H9 (cell line): ENCODE measurements at regions not wholly inside any gene's neighbourhood (a gene's known extent, or its start where the extent isn't known, plus 50 kb on each side); places are given as distances from the start of the nearest gene placed in this dataset.

Source experiments
- DNase-seq: peaks from one replicate; pipeline ENCODE4 v3.0.0-alpha.2; 2017
- H2AFZ ChIP-seq: one replicate; pipeline ENCODE4 v1.6.1; 2013; ENCODE audit warnings: mild to moderate bottlenecking, low read length, control low read depth, moderate library complexity
- H2AK5ac ChIP-seq: 2 replicates; pipeline ENCODE4 v1.6.1; 2013; ENCODE audit warnings: low read length, control low read depth, mixed read lengths; ENCODE audit not compliant: insufficient read length
- H2BK120ac ChIP-seq: one replicate; pipeline ENCODE4 v1.6.1; 2013; ENCODE audit warnings: low read depth, mild to moderate bottlenecking, low read length, control low read depth, inconsistent platforms; ENCODE audit not compliant: poor library complexity, severe bottlenecking
- H2BK12ac ChIP-seq: 2 replicates; pipeline ENCODE4 v1.6.1; 2013; ENCODE audit warnings: low read length, control low read depth, mixed read lengths, low read depth; ENCODE audit not compliant: insufficient read length
- H2BK15ac ChIP-seq: 2 replicates; pipeline ENCODE4 v1.6.1; 2013; ENCODE audit warnings: low read depth, low read length, control low read depth
- H2BK20ac ChIP-seq: one replicate; pipeline ENCODE4 v1.6.1; 2013; ENCODE audit warnings: low read depth, mild to moderate bottlenecking, low read length, control low read depth, inconsistent platforms; ENCODE audit not compliant: poor library complexity, severe bottlenecking
- H2BK5ac ChIP-seq: 2 replicates; pipeline ENCODE4 v1.6.1; 2013; ENCODE audit warnings: low read length, control low read depth, mixed read lengths; ENCODE audit not compliant: insufficient read length
- H3K14ac ChIP-seq: 2 replicates; pipeline ENCODE4 v1.6.1; 2013; ENCODE audit warnings: low read length, control low read depth; ENCODE audit not compliant: insufficient read depth
- H3K18ac ChIP-seq: 2 replicates; pipeline ENCODE4 v1.6.1; 2013; ENCODE audit warnings: low read depth, mild to moderate bottlenecking, mixed read lengths, low read length, control low read depth; ENCODE audit not compliant: insufficient read length
- H3K23ac ChIP-seq: 2 replicates; pipeline ENCODE4 v1.6.1; 2013; ENCODE audit warnings: low read length, control low read depth, mixed read lengths, low read depth; ENCODE audit not compliant: insufficient read length
- H3K23me2 ChIP-seq: 2 replicates; pipeline ENCODE4 v1.6.1; 2013; ENCODE audit warnings: low read depth, mild to moderate bottlenecking, mixed read lengths, low read length, control low read depth; ENCODE audit not compliant: insufficient read length, poor library complexity, severe bottlenecking
- H3K27ac ChIP-seq: 2 replicates; pipeline ENCODE4 v1.5.1; 2013; ENCODE audit warnings: low read length, control low read depth, mixed read lengths, low read depth; ENCODE audit not compliant: insufficient read length
- H3K27me3 ChIP-seq: 2 replicates; pipeline ENCODE4 v1.6.1; 2013; ENCODE audit warnings: low read length, control low read depth, inconsistent platforms; ENCODE audit not compliant: insufficient read depth
- H3K4ac ChIP-seq: 2 replicates; pipeline ENCODE4 v1.6.1; 2013; ENCODE audit warnings: low read depth, mild to moderate bottlenecking, control low read depth, inconsistent platforms, low read length, moderate library complexity
- H3K4me1 ChIP-seq: 2 replicates; pipeline ENCODE4 v1.6.1; 2013; ENCODE audit warnings: low read length, control low read depth, inconsistent platforms; ENCODE audit not compliant: insufficient read depth
- H3K4me2 ChIP-seq: 2 replicates; pipeline ENCODE4 v1.6.1; 2013; ENCODE audit warnings: low read length, control low read depth, mixed read lengths; ENCODE audit not compliant: insufficient read length, insufficient read depth
- H3K56ac ChIP-seq: 2 replicates; pipeline ENCODE4 v1.6.1; 2013; ENCODE audit warnings: low read depth, mild to moderate bottlenecking, mixed read lengths, low read length, control low read depth; ENCODE audit not compliant: insufficient read length
- H3K79me1 ChIP-seq: 2 replicates; pipeline ENCODE4 v1.6.1; 2013; ENCODE audit warnings: low read depth, mild to moderate bottlenecking, moderate library complexity, low read length, control low read depth, inconsistent platforms; ENCODE audit not compliant: insufficient read depth, poor library complexity, severe bottlenecking
- H3K79me2 ChIP-seq: 2 replicates; pipeline ENCODE4 v1.6.1; 2013; ENCODE audit warnings: low read length, control low read depth, inconsistent platforms; ENCODE audit not compliant: insufficient read depth
- H3K9ac ChIP-seq: 2 replicates; pipeline ENCODE4 v1.6.1; 2013; ENCODE audit warnings: low read length, control low read depth, mixed read lengths; ENCODE audit not compliant: insufficient read length; ENCODE audit errors: extremely low read depth
- H3K9me3 ChIP-seq: one replicate; pipeline ENCODE4 v1.6.1; 2013; ENCODE audit warnings: low read depth, low read length, inconsistent platforms; ENCODE audit not compliant: control insufficient read depth
- H3T11ph ChIP-seq: one replicate; pipeline ENCODE4 v1.6.1; 2013; ENCODE audit warnings: mild to moderate bottlenecking, low read length, control low read depth, inconsistent platforms
- H4K20me1 ChIP-seq: one replicate; pipeline ENCODE4 v1.6.1; 2013; ENCODE audit not compliant: control insufficient read depth, insufficient read length, insufficient read depth
- H4K5ac ChIP-seq: 2 replicates; pipeline ENCODE4 v1.6.1; 2013; ENCODE audit warnings: low read depth, mild to moderate bottlenecking, mixed read lengths, low read length, control low read depth; ENCODE audit not compliant: insufficient read length
- H4K8ac ChIP-seq: replicated peaks from 2 replicates; pipeline ENCODE4 v1.6.1; 2013; ENCODE audit warnings: low read length, control low read depth, mixed read lengths, low read depth; ENCODE audit not compliant: insufficient read length
- H4K91ac ChIP-seq: 2 replicates; pipeline ENCODE4 v1.6.1; 2013; ENCODE audit warnings: low read depth, mild to moderate bottlenecking, moderate library complexity, mixed read lengths, low read length, control low read depth; ENCODE audit not compliant: insufficient read length
- H3K27ac Mint-ChIP-seq, 3 experiments: 2 replicates in 2 of 3; 3 replicates in 1 of 3; pipeline ENCODE4 v1.8.0; 2020 to 2021; ENCODE audit warnings: mixed read lengths in 3 of 3, mild to moderate bottlenecking in 1 of 3, moderate library complexity in 1 of 3
- H3K27me3 Mint-ChIP-seq: 2 replicates; pipeline ENCODE4 v1.8.0; 2021; ENCODE audit warnings: low read depth, mild to moderate bottlenecking, moderate library complexity, mixed read lengths
- H3K36me3 Mint-ChIP-seq, 3 experiments: 2 replicates in 2 of 3; 3 replicates in 1 of 3; pipeline ENCODE4 v1.8.0; 2020 to 2021; ENCODE audit warnings: low read depth in 3 of 3, mixed read lengths in 3 of 3; ENCODE audit not compliant: insufficient read depth in 1 of 3
- H3K4me1 Mint-ChIP-seq, 2 experiments: 2 replicates each; pipeline ENCODE4 v1.8.0; 2020; ENCODE audit warnings: mixed read lengths in 2 of 2
- H3K4me3 Mint-ChIP-seq, 2 experiments: 2 replicates in 1 of 2; 3 replicates in 1 of 2; pipeline ENCODE4 v1.8.0; 2020 to 2021; ENCODE audit warnings: mild to moderate bottlenecking in 2 of 2, mixed read lengths in 2 of 2, moderate library complexity in 1 of 2
- H3K9me3 Mint-ChIP-seq, 2 experiments: 2 replicates in 1 of 2; 3 replicates in 1 of 2; pipeline ENCODE4 v1.8.0; 2020; ENCODE audit warnings: mild to moderate bottlenecking in 2 of 2, mixed read lengths in 2 of 2, moderate library complexity in 1 of 2
- whole genome bisulfite sequencing: extraction: QIAGEN DNeasy Blood & Tissue Kit; methylation state at CpG from one replicate; pipeline ENCODE4 v1.1.7; 2013; ENCODE audit warnings: missing lambda C conversion rate, low lambda C conversion rate, mixed read lengths; ENCODE audit not compliant: insufficient read length; ENCODE audit errors: extremely low coverage; 5-methylcytosine and 5-hydroxymethylcytosine counted together
- TF ChIP-seq, protein P1 (sequence below): fragments of 200-600 bp; sonication (generic); conservative IDR thresholded peaks from 3 replicates; pipeline ENCODE4 v1.8.0; 2021; ENCODE audit warnings: antibody characterized with exemption, mild to moderate bottlenecking

DNA sequence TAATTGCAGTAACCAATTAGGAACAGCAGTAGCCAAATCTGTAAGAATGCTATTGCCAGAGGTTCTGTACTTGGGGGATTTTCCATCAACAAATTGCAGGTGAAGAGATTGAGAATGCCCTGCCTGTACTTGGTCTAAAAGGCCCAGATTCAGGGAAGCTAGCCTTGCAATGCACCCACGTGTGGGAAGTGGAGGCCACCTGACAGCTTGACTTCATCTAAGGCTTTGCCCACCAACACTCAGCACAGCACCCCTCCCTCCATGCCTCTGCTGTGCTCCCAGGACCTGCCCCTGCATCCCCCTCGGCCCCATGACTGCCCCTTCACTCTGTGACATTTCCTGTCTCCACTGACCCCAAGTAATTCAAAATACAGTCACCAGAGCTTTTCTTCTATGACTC is 79.1 kb upstream of the CDH5 start:
- Histone ChIP-seq H3K27me3 (no peaks in the 10 kb centered on the region), H3K23ac (no peak overlapping the region), H4K5ac (no peak overlapping the region), H4K20me1 (peaks cover 3% of the 10 kb centered on the region), H2BK20ac (no peak overlapping the region), H3K79me1 (no peaks in the 10 kb centered on the region), H2BK120ac (no peak overlapping the region), H3K14ac (no peak overlapping the region), H3K4me2 (no peak overlapping the region), H3K4ac (no peak overlapping the region), H3K9me3 (no peaks in the 10 kb centered on the region), H3K18ac (no peak overlapping the region), H3K56ac (no peak overlapping the region), H2AFZ (no peak overlapping the region), H2AK5ac (no peak overlapping the region), H3K27ac (no peak overlapping the region), H2BK15ac (no peak overlapping the region), H3K23me2 (no peaks in the 10 kb centered on the region), H3K4me1 (no peaks in the 10 kb centered on the region), H2BK5ac (no peak overlapping the region), H2BK12ac (no peak overlapping the region), H3K9ac (no peak overlapping the region), H4K8ac (no peak overlapping the region), H3T11ph (no peak overlapping the region), H3K79me2 (no peaks in the 10 kb centered on the region), H4K91ac (no peak overlapping the region)
- DNase-seq, result peak; percentile 11
- peaks cover 7% of the 10 kb centered on the region for H3K27me3 Mint-ChIP-seq
- H3K27ac Mint-ChIP-seq, result no peak overlapping the region; a peak in 1 of 7 replicates
- TF ChIP-seq, protein P1, sequence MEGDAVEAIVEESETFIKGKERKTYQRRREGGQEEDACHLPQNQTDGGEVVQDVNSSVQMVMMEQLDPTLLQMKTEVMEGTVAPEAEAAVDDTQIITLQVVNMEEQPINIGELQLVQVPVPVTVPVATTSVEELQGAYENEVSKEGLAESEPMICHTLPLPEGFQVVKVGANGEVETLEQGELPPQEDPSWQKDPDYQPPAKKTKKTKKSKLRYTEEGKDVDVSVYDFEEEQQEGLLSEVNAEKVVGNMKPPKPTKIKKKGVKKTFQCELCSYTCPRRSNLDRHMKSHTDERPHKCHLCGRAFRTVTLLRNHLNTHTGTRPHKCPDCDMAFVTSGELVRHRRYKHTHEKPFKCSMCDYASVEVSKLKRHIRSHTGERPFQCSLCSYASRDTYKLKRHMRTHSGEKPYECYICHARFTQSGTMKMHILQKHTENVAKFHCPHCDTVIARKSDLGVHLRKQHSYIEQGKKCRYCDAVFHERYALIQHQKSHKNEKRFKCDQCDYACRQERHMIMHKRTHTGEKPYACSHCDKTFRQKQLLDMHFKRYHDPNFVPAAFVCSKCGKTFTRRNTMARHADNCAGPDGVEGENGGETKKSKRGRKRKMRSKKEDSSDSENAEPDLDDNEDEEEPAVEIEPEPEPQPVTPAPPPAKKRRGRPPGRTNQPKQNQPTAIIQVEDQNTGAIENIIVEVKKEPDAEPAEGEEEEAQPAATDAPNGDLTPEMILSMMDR, result no peak
- H3K9me3 Mint-ChIP-seq, result peaks cover 0 to 2% of the 10 kb centered on the region in 2 experiments; a peak in 1 of 5 replicates
- H3K36me3 Mint-ChIP-seq, result no peaks in the 10 kb centered on the region
- no peaks in the 10 kb centered on the region for H3K4me1 Mint-ChIP-seq
- no peak overlapping the region for H3K4me3 Mint-ChIP-seq
- WGBS, result no CpG with 5 or more reads among the region's 2 CpGs
